HL-60 (cell line): ENCODE measurements at regions not wholly inside any gene's neighbourhood (a gene's known extent, or its start where the extent isn't known, plus 50 kb on each side); places are given as distances from the start of the nearest gene placed in this dataset.

Experiments used
- CTCF ChIP-seq: IDR thresholded peaks from one replicate; pipeline ENCODE4 v1.5.1; 2011; ENCODE audit warnings: low read length, control low read depth, inconsistent platforms; ENCODE audit not compliant: insufficient read depth
- GABPA ChIP-seq: IDR thresholded peaks from 2 replicates; pipeline ENCODE4 v1.6.1; 2012; ENCODE audit warnings: low read depth
- POLR2AphosphoS5 ChIP-seq: IDR thresholded peaks from 2 replicates; pipeline ENCODE4 v1.6.1; 2012; ENCODE audit warnings: low read depth
- SPI1 ChIP-seq: IDR thresholded peaks from 2 replicates; pipeline ENCODE4 v1.6.1; 2012; ENCODE audit warnings: low read depth, mild to moderate bottlenecking, borderline replicate concordance
- TF ChIP-seq, protein P1 (sequence below): IDR thresholded peaks from 2 replicates; pipeline ENCODE4 v1.6.1; 2012; ENCODE audit warnings: low read depth; ENCODE audit not compliant: insufficient replicate concordance

- no peak for TF ChIP-seq POLR2AphosphoS5
- TF ChIP-seq CTCF: no peak
- no peak for TF ChIP-seq SPI1
- TF ChIP-seq, protein P1, sequence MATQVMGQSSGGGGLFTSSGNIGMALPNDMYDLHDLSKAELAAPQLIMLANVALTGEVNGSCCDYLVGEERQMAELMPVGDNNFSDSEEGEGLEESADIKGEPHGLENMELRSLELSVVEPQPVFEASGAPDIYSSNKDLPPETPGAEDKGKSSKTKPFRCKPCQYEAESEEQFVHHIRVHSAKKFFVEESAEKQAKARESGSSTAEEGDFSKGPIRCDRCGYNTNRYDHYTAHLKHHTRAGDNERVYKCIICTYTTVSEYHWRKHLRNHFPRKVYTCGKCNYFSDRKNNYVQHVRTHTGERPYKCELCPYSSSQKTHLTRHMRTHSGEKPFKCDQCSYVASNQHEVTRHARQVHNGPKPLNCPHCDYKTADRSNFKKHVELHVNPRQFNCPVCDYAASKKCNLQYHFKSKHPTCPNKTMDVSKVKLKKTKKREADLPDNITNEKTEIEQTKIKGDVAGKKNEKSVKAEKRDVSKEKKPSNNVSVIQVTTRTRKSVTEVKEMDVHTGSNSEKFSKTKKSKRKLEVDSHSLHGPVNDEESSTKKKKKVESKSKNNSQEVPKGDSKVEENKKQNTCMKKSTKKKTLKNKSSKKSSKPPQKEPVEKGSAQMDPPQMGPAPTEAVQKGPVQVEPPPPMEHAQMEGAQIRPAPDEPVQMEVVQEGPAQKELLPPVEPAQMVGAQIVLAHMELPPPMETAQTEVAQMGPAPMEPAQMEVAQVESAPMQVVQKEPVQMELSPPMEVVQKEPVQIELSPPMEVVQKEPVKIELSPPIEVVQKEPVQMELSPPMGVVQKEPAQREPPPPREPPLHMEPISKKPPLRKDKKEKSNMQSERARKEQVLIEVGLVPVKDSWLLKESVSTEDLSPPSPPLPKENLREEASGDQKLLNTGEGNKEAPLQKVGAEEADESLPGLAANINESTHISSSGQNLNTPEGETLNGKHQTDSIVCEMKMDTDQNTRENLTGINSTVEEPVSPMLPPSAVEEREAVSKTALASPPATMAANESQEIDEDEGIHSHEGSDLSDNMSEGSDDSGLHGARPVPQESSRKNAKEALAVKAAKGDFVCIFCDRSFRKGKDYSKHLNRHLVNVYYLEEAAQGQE: no peak
- no peak for TF ChIP-seq GABPA
Measured at GRCh38 chr9:38229504-38230155, 160.6 kb upstream of the SHB start.
